Fibroblast of lung (primary cell): ENCODE measurements at regions not wholly inside any gene's neighbourhood (a gene's known extent, or its start where the extent isn't known, plus 50 kb on each side); places are given as distances from the start of the nearest gene placed in this dataset.

ENCODE experiments used
- DNase-seq, 2 donors: peaks; one replicate each; pipeline versions ENCODE4 v3.0.0 to v3.0.0-alpha.2; 2010; ENCODE audit warnings: low read depth in 2 of 2
- H2AFZ ChIP-seq: 2 replicates; pipeline ENCODE4 v1.5.1; 2012; ENCODE audit warnings: low read length, control low read depth, inconsistent platforms
- H3K27ac ChIP-seq: 2 replicates; pipeline ENCODE4 v1.5.1; 2011; ENCODE audit warnings: low read length, control low read depth; ENCODE audit not compliant: insufficient read depth
- H3K27me3 ChIP-seq: 2 replicates; pipeline ENCODE4 v1.5.1; 2011; ENCODE audit warnings: mild to moderate bottlenecking, low read length; ENCODE audit not compliant: control insufficient read depth, insufficient read depth
- H3K36me3 ChIP-seq: 2 replicates; pipeline ENCODE4 v1.5.1; 2011; ENCODE audit warnings: low read length; ENCODE audit not compliant: control insufficient read depth, insufficient read depth
- H3K4me1 ChIP-seq: 2 replicates; pipeline ENCODE4 v1.5.1; 2011; ENCODE audit warnings: low read length; ENCODE audit not compliant: control insufficient read depth, insufficient read depth; ENCODE audit errors: extremely low read depth
- H3K4me2 ChIP-seq: 2 replicates; pipeline ENCODE4 v1.5.1; 2011; ENCODE audit warnings: low read length, control low read depth; ENCODE audit not compliant: insufficient read depth; ENCODE audit errors: extremely low read depth
- H3K4me3 ChIP-seq, 4 experiments: fragments of 200-600 bp in 1 of 4; sonication (generic) in 1 of 4; replicated peaks in 1 of 4; 2 replicates each; pipeline ENCODE4 v1.5.1; 2011 to 2016; ENCODE audit warnings: low read length in 4 of 4, low read depth in 3 of 4, mild to moderate bottlenecking in 3 of 4, control low read depth in 2 of 4, inconsistent platforms in 1 of 4, mixed read lengths in 1 of 4; ENCODE audit not compliant: insufficient read depth in 1 of 4; ENCODE audit errors: control extremely low read depth in 1 of 4
- H3K79me2 ChIP-seq: 2 replicates; pipeline ENCODE4 v1.5.1; 2012; ENCODE audit warnings: mild to moderate bottlenecking, low read length, inconsistent platforms; ENCODE audit not compliant: control insufficient read depth, insufficient read depth
- H3K9ac ChIP-seq: 2 replicates; pipeline ENCODE4 v1.5.1; 2011; ENCODE audit warnings: mild to moderate bottlenecking, low read length, control low read depth; ENCODE audit not compliant: insufficient read depth
- H3K9me3 ChIP-seq: 2 replicates; pipeline ENCODE4 v1.5.1; 2012; ENCODE audit warnings: low read depth, low read length; ENCODE audit not compliant: control insufficient read depth, insufficient read depth
- H4K20me1 ChIP-seq: 2 replicates; pipeline ENCODE4 v1.5.1; 2011; ENCODE audit warnings: low read length; ENCODE audit not compliant: control insufficient read depth, insufficient read depth; ENCODE audit errors: extremely low read depth
- CTCF ChIP-seq, 2 donors: IDR thresholded peaks in 1 of 2; conservative IDR thresholded peaks in 1 of 2; 1 replicate in 1 of 2; 2 replicates in 1 of 2; pipeline ENCODE4 v1.5.1; 2011 to 2012; ENCODE audit warnings: low read length in 2 of 2, control low read depth in 1 of 2, inconsistent platforms in 1 of 2, low read depth in 1 of 2, mild to moderate bottlenecking in 1 of 2
- EZH2 ChIP-seq: IDR thresholded peaks from 2 replicates; pipeline ENCODE4 v1.5.1; 2012; ENCODE audit warnings: low read length, control low read depth, mild to moderate bottlenecking; ENCODE audit errors: missing control alignments

DNA sequence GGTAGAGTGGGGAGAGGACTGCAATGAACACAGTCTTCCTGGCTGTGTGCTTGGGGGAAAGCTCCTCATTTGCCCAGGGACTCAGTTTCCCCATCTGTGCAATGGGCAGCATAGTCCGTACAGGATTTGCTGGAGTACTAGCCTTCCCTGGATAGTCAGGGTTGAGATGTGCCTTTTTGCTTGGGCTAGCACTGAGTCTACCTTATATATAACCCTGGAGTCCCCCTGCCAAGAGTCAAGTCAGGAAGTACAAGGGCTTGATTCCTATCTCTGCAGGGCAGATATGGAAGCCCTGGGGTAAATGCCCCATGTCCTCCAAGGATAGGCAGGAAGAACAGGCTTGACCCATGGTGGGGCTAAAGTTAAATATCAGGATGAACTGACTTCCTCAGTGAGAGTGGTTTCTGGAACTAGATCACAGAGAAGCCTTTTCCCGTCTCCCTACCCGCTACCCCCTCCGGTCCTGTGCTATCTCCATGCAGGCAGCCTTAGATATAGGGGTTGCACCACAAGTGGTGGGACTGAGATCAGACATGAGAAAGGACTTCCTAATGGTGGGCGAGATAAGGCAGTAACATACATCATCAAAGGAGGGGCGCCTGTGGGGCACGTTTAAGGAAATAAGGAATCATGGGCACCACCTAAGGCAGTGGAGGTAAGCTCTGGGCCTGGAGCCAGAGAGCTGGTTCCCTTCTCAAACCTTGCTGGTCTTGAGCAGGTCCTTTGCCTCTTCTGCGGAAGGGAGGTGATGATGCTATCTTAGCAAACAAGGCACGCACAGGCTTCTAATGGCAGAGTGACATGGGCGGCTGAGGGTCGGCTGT is 157.9 kb downstream of the MRPL14 start:
- H3K9me3 ChIP-seq = no peaks in the 10 kb centered on the region
- no peak overlapping the region for H2AFZ ChIP-seq
- TF ChIP-seq EZH2 (no peak), CTCF (conservative IDR thresholded peaks at IDR 0.05 in 1 of 2, IDR thresholded peaks at IDR 0.05 in 1 of 2; ENCODE audit: low read depth in 1 of 2, low read length in 2 of 2) (no peak)
- no peak overlapping the region for H3K9ac ChIP-seq
- H3K79me2 ChIP-seq = no peaks in the 10 kb centered on the region
- peaks cover 15% of the 10 kb centered on the region for H3K4me1 ChIP-seq
- no peak overlapping the region for H3K4me3 ChIP-seq
- no peaks in the 10 kb centered on the region for H3K27me3 ChIP-seq
- H3K4me2 ChIP-seq = no peak overlapping the region
- no peaks in the 10 kb centered on the region for H4K20me1 ChIP-seq
- no peak for DNase-seq
- no peaks in the 10 kb centered on the region for H3K36me3 ChIP-seq
- no peak overlapping the region for H3K27ac ChIP-seq

DNA sequence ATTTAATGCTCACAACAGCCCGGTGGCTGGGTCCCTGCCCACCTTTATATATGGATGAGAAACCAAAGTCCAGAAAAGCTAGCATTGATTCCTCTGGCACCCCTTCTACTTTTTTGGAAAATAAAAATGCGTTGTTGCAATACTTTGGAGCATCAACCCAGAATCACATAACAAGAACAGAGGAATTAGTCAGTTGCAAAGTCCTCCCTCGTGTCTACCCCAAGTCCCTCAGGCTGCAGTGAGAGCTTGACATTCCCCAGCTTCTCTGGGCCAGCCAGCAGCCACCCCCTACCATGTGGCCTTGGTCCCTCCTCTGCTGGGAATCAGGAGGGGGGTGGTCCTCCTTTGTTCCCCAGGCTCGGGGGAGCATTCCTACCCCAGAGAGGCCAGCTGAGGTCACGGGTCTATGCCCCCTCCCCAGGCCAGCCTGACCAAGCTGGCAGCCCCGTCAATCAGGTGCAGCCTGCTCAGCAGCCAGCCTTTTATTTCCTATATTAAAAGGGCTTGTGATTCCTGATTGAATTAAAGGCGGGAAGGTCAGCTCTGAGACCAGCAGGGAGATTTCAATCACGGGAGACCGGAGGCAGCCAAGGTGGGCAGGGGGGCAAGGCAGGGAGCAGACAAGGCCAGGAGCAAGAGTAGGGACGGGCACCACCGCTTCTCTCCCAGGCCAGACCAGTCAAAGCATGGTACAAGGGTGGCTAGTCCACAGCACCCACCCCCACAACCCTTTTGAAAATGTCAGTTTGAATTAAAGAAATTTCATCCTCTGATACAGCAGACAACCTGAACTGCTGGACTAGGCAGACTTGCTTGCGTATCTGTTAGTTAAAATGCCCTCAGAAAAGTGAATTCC is 158.9 kb downstream of the MRPL14 start:
- Histone ChIP-seq H3K27ac (no peak overlapping the region), H4K20me1 (no peaks in the 10 kb centered on the region), H3K4me3 (no peak overlapping the region), H3K9ac (no peak overlapping the region), H3K27me3 (no peaks in the 10 kb centered on the region), H3K4me2 (no peak overlapping the region), H3K36me3 (no peaks in the 10 kb centered on the region), H2AFZ (no peak overlapping the region), H3K4me1 (peaks cover 14% of the 10 kb centered on the region), H3K9me3 (no peaks in the 10 kb centered on the region), H3K79me2 (no peaks in the 10 kb centered on the region)
- no peak for DNase-seq
- TF ChIP-seq EZH2 (no peak), CTCF (conservative IDR thresholded peaks at IDR 0.05 in 1 of 2, IDR thresholded peaks at IDR 0.05 in 1 of 2; ENCODE audit: low read depth in 1 of 2, low read length in 2 of 2) (no peak)

GRCh38 chr6:43967719-43968091 is 159.5 kb downstream of the MRPL14 start:
- Histone ChIP-seq H3K4me1 (peaks cover 8% of the 10 kb centered on the region), H3K4me2 (no peak overlapping the region), H3K9ac (no peak overlapping the region), H3K27ac (no peak overlapping the region), H3K9me3 (no peaks in the 10 kb centered on the region), H3K36me3 (no peaks in the 10 kb centered on the region), H3K79me2 (no peaks in the 10 kb centered on the region), H2AFZ (no peak overlapping the region), H3K4me3 (no peak overlapping the region), H4K20me1 (no peaks in the 10 kb centered on the region), H3K27me3 (no peaks in the 10 kb centered on the region)
- DNase-seq = no peak
- no peak for TF ChIP-seq CTCF (conservative IDR thresholded peaks at IDR 0.05 in 1 of 2, IDR thresholded peaks at IDR 0.05 in 1 of 2; ENCODE audit: low read depth in 1 of 2, low read length in 2 of 2)
- no peak for TF ChIP-seq EZH2
